IMR-90 (cell line): ENCODE measurements at regions not wholly inside any gene's neighbourhood (a gene's known extent, or its start where the extent isn't known, plus 50 kb on each side); places are given as distances from the start of the nearest gene placed in this dataset.
A peak's percentile ranks its signal among the peaks of the same experiment; 100 is the strongest.

Source experiments
- ATAC-seq: fragments of 200-7000 bp; cut with Tn5 transposase; 2 replicates; pipeline ENCODE4 v1.9.1; 2020; ENCODE audit warnings: low read depth, mild to moderate bottlenecking, moderate library complexity
- BruUV-seq: library from RNA; stranded (reverse); fragments of 400-500 nt; replicated peaks from 2 replicates; lab custom pipeline; 2021; lab: Mats Ljungman, UMichigan
- CTCF ChIA-PET: fragments of 300-600 bp; formaldehyde crosslinking; extraction: SDS; loops from one replicate; lab custom pipeline; 2021; ENCODE audit warnings: antibody characterized with exemption; lab: Yijun Ruan, JAX
- POLR2A ChIA-PET: fragments of 300-600 bp; sonication (Branson Sonifier 250); formaldehyde crosslinking; loops from one replicate; lab custom pipeline; 2022; ENCODE audit warnings: antibody characterized with exemption; ENCODE audit not compliant: unreplicated experiment; lab: Charles Lee
- DNase-seq: peaks from one replicate; pipeline ENCODE4 v3.0.0; 2013
- H2AFZ ChIP-seq: replicated peaks from 2 replicates; pipeline ENCODE3; 2013; ENCODE audit warnings: low read length, mild to moderate bottlenecking; ENCODE audit not compliant: poor library complexity
- H2AK5ac ChIP-seq: 2 replicates; pipeline ENCODE4 v1.6.1; 2013; ENCODE audit warnings: low read depth, low read length, inconsistent platforms
- H2AK9ac ChIP-seq: replicated peaks from 2 replicates; pipeline ENCODE3; 2013; ENCODE audit warnings: mild to moderate bottlenecking, low read depth, low read length, moderate library complexity; ENCODE audit not compliant: poor library complexity
- H2BK120ac ChIP-seq: 2 replicates; pipeline ENCODE4 v1.6.1; 2013; ENCODE audit warnings: low read depth, low read length, inconsistent platforms
- H2BK15ac ChIP-seq: 3 replicates; pipeline ENCODE4 v1.6.1; 2013; ENCODE audit warnings: low read depth, low read length, inconsistent platforms
- H2BK20ac ChIP-seq: 2 replicates; pipeline ENCODE4 v1.6.1; 2013; ENCODE audit warnings: low read depth, mild to moderate bottlenecking, inconsistent platforms, low read length, moderate library complexity
- H2BK5ac ChIP-seq: 2 replicates; pipeline ENCODE4 v1.6.1; 2013; ENCODE audit warnings: mild to moderate bottlenecking, low read depth, low read length, inconsistent platforms; ENCODE audit not compliant: poor library complexity, severe bottlenecking
- H3K14ac ChIP-seq: replicated peaks from 2 replicates; pipeline ENCODE4 v1.6.1; 2013; ENCODE audit warnings: low read depth, low read length, inconsistent platforms
- H3K18ac ChIP-seq: 2 replicates; pipeline ENCODE4 v1.6.1; 2013; ENCODE audit warnings: low read depth, low read length, control low read depth
- H3K23ac ChIP-seq: 2 replicates; pipeline ENCODE4 v1.6.1; 2013; ENCODE audit warnings: low read depth, low read length, inconsistent platforms
- H3K27ac ChIP-seq: 2 replicates; pipeline ENCODE4 v1.5.1; 2013; ENCODE audit warnings: mild to moderate bottlenecking, control low read depth, low read length; ENCODE audit not compliant: insufficient read depth
- H3K27me3 ChIP-seq: 2 replicates; pipeline ENCODE4 v1.6.1; 2013; ENCODE audit warnings: low read length; ENCODE audit not compliant: control insufficient read depth, insufficient read depth
- H3K36me3 ChIP-seq: 2 replicates; pipeline ENCODE4 v1.6.1; 2013; ENCODE audit warnings: low read length, mixed read lengths; ENCODE audit not compliant: control insufficient read depth, insufficient read depth
- H3K4ac ChIP-seq: 2 replicates; pipeline ENCODE4 v1.6.1; 2013; ENCODE audit warnings: low read depth, low read length, inconsistent platforms
- H3K4me1 ChIP-seq: 2 replicates; pipeline ENCODE4 v1.6.1; 2013; ENCODE audit warnings: low read length, mixed read lengths; ENCODE audit not compliant: control insufficient read depth, insufficient read depth
- H3K4me2 ChIP-seq: 2 replicates; pipeline ENCODE4 v1.6.1; 2013; ENCODE audit warnings: low read depth, mild to moderate bottlenecking, control low read depth, low read length, moderate library complexity
- H3K4me3 ChIP-seq: 2 replicates; pipeline ENCODE4 v1.5.1; 2013; ENCODE audit warnings: low read depth, mild to moderate bottlenecking, control low read depth, low read length, moderate library complexity; ENCODE audit not compliant: insufficient read depth
- H3K56ac ChIP-seq: 2 replicates; pipeline ENCODE4 v1.6.1; 2013; ENCODE audit warnings: low read length, inconsistent platforms; ENCODE audit not compliant: insufficient read depth; ENCODE audit errors: extremely low read depth
- H3K79me1 ChIP-seq, 2 experiments: 2 replicates each; pipeline ENCODE4 v1.6.1; 2013; ENCODE audit warnings: low read length in 2 of 2, inconsistent platforms in 1 of 2, low read depth in 1 of 2
- H3K9ac ChIP-seq: 2 replicates; pipeline ENCODE4 v1.6.1; 2013; ENCODE audit warnings: low read depth, low read length, control low read depth
- H3K9me1 ChIP-seq: 2 replicates; pipeline ENCODE4 v1.6.1; 2013; ENCODE audit warnings: low read length, inconsistent platforms; ENCODE audit not compliant: insufficient read depth
- H3K9me3 ChIP-seq: 2 replicates; pipeline ENCODE4 v1.6.1; 2013; ENCODE audit warnings: low read length; ENCODE audit not compliant: control insufficient read depth, insufficient read depth
- H4K20me1 ChIP-seq: 2 replicates; pipeline ENCODE4 v1.6.1; 2013; ENCODE audit warnings: low read length, inconsistent platforms; ENCODE audit not compliant: insufficient read depth
- H4K5ac ChIP-seq: 2 replicates; pipeline ENCODE4 v1.6.1; 2013; ENCODE audit warnings: mild to moderate bottlenecking, low read depth, low read length, control low read depth
- H4K8ac ChIP-seq, 2 experiments: 2 replicates each; pipeline ENCODE4 v1.6.1; 2013; ENCODE audit warnings: low read depth in 2 of 2, low read length in 2 of 2, control low read depth in 1 of 2, inconsistent platforms in 1 of 2
- H4K91ac ChIP-seq: 2 replicates; pipeline ENCODE4 v1.6.1; 2013; ENCODE audit warnings: low read depth, low read length, inconsistent platforms; ENCODE audit not compliant: insufficient read depth
- MAFK ChIP-seq: IDR thresholded peaks from 2 replicates; pipeline ENCODE4 v1.6.1; 2012; ENCODE audit warnings: low read depth, low read length, improper control_type of control experiment
- MAZ ChIP-seq: IDR thresholded peaks from 2 replicates; pipeline ENCODE4 v1.6.1; 2012; ENCODE audit warnings: low read depth, mild to moderate bottlenecking, low read length, improper control_type of control experiment, moderate library complexity, borderline replicate concordance
- dilution Hi-C: fragments of 300-500 bp; cut with HindIII; formaldehyde crosslinking; loops from one replicate; pipeline ENCODE4 v1.14.3; 2018; ENCODE audit warnings: low sequenced_read_pairs; ENCODE audit not compliant: unreplicated experiment
- in situ Hi-C: fragments of 300-500 bp; cut with MboI; formaldehyde crosslinking; loops from 3 replicates; pipeline ENCODE4 v1.14.3; 2019; ENCODE audit warnings: low sequenced_read_pairs, inconsistent platforms, mixed read lengths
- intact Hi-C: fragments of 100-400 bp; cut with micrococcal nuclease; formaldehyde crosslinking; loops from 2 replicates; pipeline ENCODE4 v1.10.0; 2022

DNA sequence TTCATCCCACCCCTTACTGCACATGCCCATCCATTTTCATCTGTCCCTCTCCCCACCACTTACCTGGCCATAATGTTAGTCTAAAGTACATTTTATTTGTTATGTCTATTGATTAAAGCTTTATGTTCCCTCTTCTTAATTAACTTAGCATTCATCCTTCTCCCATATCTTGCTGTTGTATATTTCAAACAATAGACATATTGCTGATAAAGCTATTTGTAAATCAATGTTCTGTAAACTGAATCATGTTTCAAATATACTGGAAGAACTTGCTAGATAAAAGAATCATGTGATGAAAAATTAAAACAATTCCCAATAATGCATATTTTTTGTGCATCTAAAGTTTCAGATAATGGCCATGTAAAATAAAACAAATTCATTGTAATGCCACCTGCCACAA lies 249.2 kb downstream of the IGSF11 start:
- Histone ChIP-seq H2AK9ac (no peak overlapping the region), H4K20me1 (no peaks in the 10 kb centered on the region), H3K9ac (no peak overlapping the region), H3K14ac (no peak overlapping the region), H2BK15ac (no peak overlapping the region), H3K18ac (no peak overlapping the region), H3K4me1 (no peaks in the 10 kb centered on the region), H4K8ac (no peak overlapping the region), H3K9me1 (no peaks in the 10 kb centered on the region), H3K23ac (no peak overlapping the region), H3K79me1 (no peaks in the 10 kb centered on the region), H2AFZ (no peak overlapping the region), H3K4ac (no peak overlapping the region), H2BK20ac (no peak overlapping the region), H3K56ac (no peak overlapping the region), H3K9me3 (no peaks in the 10 kb centered on the region), H3K27me3 (no peaks in the 10 kb centered on the region), H2AK5ac (no peak overlapping the region), H3K4me3 (no peak overlapping the region), H2BK5ac (no peak overlapping the region), H3K27ac (no peak overlapping the region), H3K36me3 (no peaks in the 10 kb centered on the region), H4K5ac (no peak overlapping the region), H3K4me2 (no peak overlapping the region), H2BK120ac (no peak overlapping the region), H4K91ac (no peak overlapping the region)
- DNase-seq: no peak
- in situ Hi-C loops: no loop called here
- ChIA-PET POLR2A (no interaction called here), CTCF (no interaction called here)
- dilution Hi-C loops: no loop called here
- BruUV-seq: no TSS peak
- no peak for ATAC-seq
- intact Hi-C loops: no loop called here
- no peak for TF ChIP-seq MAZ
- peak; percentile 44 for TF ChIP-seq MAFK
